HL-60 (cell line): ENCODE measurements at regions not wholly inside any gene's neighbourhood (a gene's known extent, or its start where the extent isn't known, plus 50 kb on each side); places are given as distances from the start of the nearest gene placed in this dataset.

Experiments used
- DNase-seq, 2 experiments: peaks; one replicate each; pipeline ENCODE4 v3.0.0-alpha.2; 2010 to 2020; ENCODE audit warnings: low read depth in 1 of 2, low spot score in 1 of 2
- H3K27ac ChIP-seq: fragments of 250-450 bp; sonication (Bioruptor Pico); replicated peaks from 2 replicates; pipeline ENCODE4 v1.5.1; 2020; ENCODE audit warnings: mild to moderate bottlenecking, moderate library complexity
- H3K27me3 ChIP-seq: fragments of 250-450 bp; sonication (Bioruptor Pico); 2 replicates; pipeline ENCODE4 v1.5.1; 2021; ENCODE audit warnings: mild to moderate bottlenecking, moderate library complexity; ENCODE audit not compliant: insufficient read depth, poor library complexity, severe bottlenecking
- H3K4me3 ChIP-seq: replicated peaks from 2 replicates; pipeline ENCODE4 v1.5.1; 2011; ENCODE audit warnings: mild to moderate bottlenecking, control low read depth, low read length; ENCODE audit not compliant: insufficient read depth
- GABPA ChIP-seq: IDR thresholded peaks from 2 replicates; pipeline ENCODE4 v1.6.1; 2012; ENCODE audit warnings: low read depth
- POLR2AphosphoS5 ChIP-seq: IDR thresholded peaks from 2 replicates; pipeline ENCODE4 v1.6.1; 2012; ENCODE audit warnings: low read depth
- REST ChIP-seq: IDR thresholded peaks from 2 replicates; pipeline ENCODE4 v1.6.1; 2012; ENCODE audit warnings: low read depth; ENCODE audit not compliant: insufficient replicate concordance
- SPI1 ChIP-seq: IDR thresholded peaks from 2 replicates; pipeline ENCODE4 v1.6.1; 2012; ENCODE audit warnings: low read depth, mild to moderate bottlenecking, borderline replicate concordance
- TF ChIP-seq, protein P1 (sequence below): IDR thresholded peaks from one replicate; pipeline ENCODE4 v1.5.1; 2011; ENCODE audit warnings: low read length, control low read depth, inconsistent platforms; ENCODE audit not compliant: insufficient read depth

GRCh38 chr22:27273853-27274252 is 527.7 kb downstream of the MN1 start:
- H3K4me3 ChIP-seq = no peak overlapping the region
- H3K27me3 ChIP-seq = no peaks in the 10 kb centered on the region
- DNase-seq = no peak
- no peak for TF ChIP-seq REST
- no peak for TF ChIP-seq POLR2AphosphoS5
- TF ChIP-seq, protein P1, sequence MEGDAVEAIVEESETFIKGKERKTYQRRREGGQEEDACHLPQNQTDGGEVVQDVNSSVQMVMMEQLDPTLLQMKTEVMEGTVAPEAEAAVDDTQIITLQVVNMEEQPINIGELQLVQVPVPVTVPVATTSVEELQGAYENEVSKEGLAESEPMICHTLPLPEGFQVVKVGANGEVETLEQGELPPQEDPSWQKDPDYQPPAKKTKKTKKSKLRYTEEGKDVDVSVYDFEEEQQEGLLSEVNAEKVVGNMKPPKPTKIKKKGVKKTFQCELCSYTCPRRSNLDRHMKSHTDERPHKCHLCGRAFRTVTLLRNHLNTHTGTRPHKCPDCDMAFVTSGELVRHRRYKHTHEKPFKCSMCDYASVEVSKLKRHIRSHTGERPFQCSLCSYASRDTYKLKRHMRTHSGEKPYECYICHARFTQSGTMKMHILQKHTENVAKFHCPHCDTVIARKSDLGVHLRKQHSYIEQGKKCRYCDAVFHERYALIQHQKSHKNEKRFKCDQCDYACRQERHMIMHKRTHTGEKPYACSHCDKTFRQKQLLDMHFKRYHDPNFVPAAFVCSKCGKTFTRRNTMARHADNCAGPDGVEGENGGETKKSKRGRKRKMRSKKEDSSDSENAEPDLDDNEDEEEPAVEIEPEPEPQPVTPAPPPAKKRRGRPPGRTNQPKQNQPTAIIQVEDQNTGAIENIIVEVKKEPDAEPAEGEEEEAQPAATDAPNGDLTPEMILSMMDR = no peak
- no peak for TF ChIP-seq SPI1
- no peak for TF ChIP-seq GABPA
- no peak overlapping the region for H3K27ac ChIP-seq

GRCh38 chr22:27274770-27275449 is 526.6 kb downstream of the MN1 start:
- no peak for TF ChIP-seq POLR2AphosphoS5
- TF ChIP-seq, protein P1 = no peak
- no peak for TF ChIP-seq SPI1
- TF ChIP-seq REST = no peak
- TF ChIP-seq GABPA = no peak
- no peak for DNase-seq
- H3K27ac ChIP-seq = no peak overlapping the region
- no peak overlapping the region for H3K4me3 ChIP-seq
- no peaks in the 10 kb centered on the region for H3K27me3 ChIP-seq

- no peak for DNase-seq
- H3K4me3 ChIP-seq = no peak overlapping the region
- H3K27me3 ChIP-seq = no peaks in the 10 kb centered on the region
- TF ChIP-seq REST = no peak
- TF ChIP-seq, protein P1 = no peak
- TF ChIP-seq GABPA = no peak
- TF ChIP-seq POLR2AphosphoS5 = no peak
- no peak for TF ChIP-seq SPI1
- no peak overlapping the region for H3K27ac ChIP-seq
Observed at GRCh38 chr22:27278946-27279345, 522.6 kb downstream of the MN1 start.
